B cell (primary cell): ENCODE measurements at regions not wholly inside any gene's neighbourhood (a gene's known extent, or its start where the extent isn't known, plus 50 kb on each side); places are given as distances from the start of the nearest gene placed in this dataset.

Experiments used
- CTCF ChIP-seq: fragments of 200-600 bp; IDR thresholded peaks from one replicate; pipeline ENCODE4 v1.8.0; 2022; ENCODE audit warnings: antibody characterized with exemption, mild to moderate bottlenecking
- EZH2 ChIP-seq: IDR thresholded peaks from 2 replicates; pipeline ENCODE4 v1.6.1; 2012; ENCODE audit warnings: borderline replicate concordance, low read depth, mild to moderate bottlenecking, moderate library complexity, low read length; ENCODE audit not compliant: insufficient read depth, poor library complexity, severe bottlenecking

GRCh38 chr17:5672141-5672540, 87.8 kb upstream of the NLRP1 start:
- TF ChIP-seq EZH2 (no peak), CTCF (no peak)
